ENCODE measurements at regions not wholly inside any gene's neighbourhood (a gene's known extent, or its start where the extent isn't known, plus 50 kb on each side); places are given as distances from the start of the nearest gene placed in this dataset.

- Histone ChIP-seq H3K9me3 (ENCODE audit: control insufficient read depth, insufficient read depth, low read length) (no peaks in the 10 kb centered on the region), H3F3A (ENCODE audit: control insufficient read depth, insufficient read depth) (no peaks in the 10 kb centered on the region), H3K27me3 (ENCODE audit: control insufficient read depth, low read length) (peaks cover 11% of the 10 kb centered on the region), H3K27ac (ENCODE audit: low read depth, low read length) (no peak overlapping the region), H3K36me3 (ENCODE audit: control insufficient read depth, low read length) (no peaks in the 10 kb centered on the region), H3K4me3 (ENCODE audit: low read length) (no peak overlapping the region), H3K4me1 (ENCODE audit: control insufficient read depth, low read length) (no peaks in the 10 kb centered on the region), H3K9me2 (replicated peaks; ENCODE audit: control insufficient read depth, low read length) (no peaks in the 10 kb centered on the region), H3K79me2 (ENCODE audit: control insufficient read depth, low read length) (no peaks in the 10 kb centered on the region), H3K4me2 (ENCODE audit: low read length) (no peak overlapping the region), H4K20me1 (ENCODE audit: control insufficient read depth, insufficient read depth, low read depth, low read length) (no peaks in the 10 kb centered on the region)
- no peak for TF ChIP-seq EZH2phosphoT487 (IDR thresholded peaks at IDR 0.05; ENCODE audit: borderline replicate concordance, low read length)
- TF ChIP-seq CTCF (IDR thresholded peaks at IDR 0.05; ENCODE audit: low read depth, low read length, poor library complexity, severe bottlenecking), result no peak
Measured at GRCh38 chr11:129260750-129261149, 68.6 kb upstream of the ARHGAP32 start.

GRCh38 chr11:129259931-129260348 lies 67.8 kb upstream of the ARHGAP32 start:
- H3F3A ChIP-seq (ENCODE audit: control insufficient read depth, insufficient read depth), result no peaks in the 10 kb centered on the region
- TF ChIP-seq CTCF (IDR thresholded peaks at IDR 0.05; ENCODE audit: low read depth, low read length, poor library complexity, severe bottlenecking), result no peak
- no peak for TF ChIP-seq EZH2phosphoT487 (IDR thresholded peaks at IDR 0.05; ENCODE audit: borderline replicate concordance, low read length)
- H3K4me2 ChIP-seq (ENCODE audit: low read length), result no peak overlapping the region
- H3K9me2 ChIP-seq (replicated peaks; ENCODE audit: control insufficient read depth, low read length), result no peaks in the 10 kb centered on the region
- no peaks in the 10 kb centered on the region for H4K20me1 ChIP-seq (ENCODE audit: control insufficient read depth, insufficient read depth, low read depth, low read length)
- H3K4me1 ChIP-seq (ENCODE audit: control insufficient read depth, low read length), result no peaks in the 10 kb centered on the region
- no peaks in the 10 kb centered on the region for H3K9me3 ChIP-seq (ENCODE audit: control insufficient read depth, insufficient read depth, low read length)
- H3K79me2 ChIP-seq (ENCODE audit: control insufficient read depth, low read length), result no peaks in the 10 kb centered on the region
- no peak overlapping the region for H3K27ac ChIP-seq (ENCODE audit: low read depth, low read length)
- no peak overlapping the region for H3K4me3 ChIP-seq (ENCODE audit: low read length)
- H3K27me3 ChIP-seq (ENCODE audit: control insufficient read depth, low read length), result peaks cover 8% of the 10 kb centered on the region
- H3K36me3 ChIP-seq (ENCODE audit: control insufficient read depth, low read length), result no peaks in the 10 kb centered on the region

- Histone ChIP-seq H3K79me2 (ENCODE audit: control insufficient read depth, low read length) (no peaks in the 10 kb centered on the region), H3K4me2 (ENCODE audit: low read length) (no peak overlapping the region), H3K27me3 (ENCODE audit: control insufficient read depth, low read length) (peaks cover 8% of the 10 kb centered on the region), H4K20me1 (ENCODE audit: control insufficient read depth, insufficient read depth, low read depth, low read length) (no peaks in the 10 kb centered on the region), H3K27ac (ENCODE audit: low read depth, low read length) (no peak overlapping the region), H3K4me3 (ENCODE audit: low read length) (no peak overlapping the region), H3K9me2 (replicated peaks; ENCODE audit: control insufficient read depth, low read length) (no peaks in the 10 kb centered on the region), H3K36me3 (ENCODE audit: control insufficient read depth, low read length) (no peaks in the 10 kb centered on the region), H3F3A (ENCODE audit: control insufficient read depth, insufficient read depth) (no peaks in the 10 kb centered on the region), H3K4me1 (ENCODE audit: control insufficient read depth, low read length) (no peaks in the 10 kb centered on the region), H3K9me3 (ENCODE audit: control insufficient read depth, insufficient read depth, low read length) (no peaks in the 10 kb centered on the region)
- no peak for TF ChIP-seq CTCF (IDR thresholded peaks at IDR 0.05; ENCODE audit: low read depth, low read length, poor library complexity, severe bottlenecking)
- TF ChIP-seq EZH2phosphoT487 (IDR thresholded peaks at IDR 0.05; ENCODE audit: borderline replicate concordance, low read length), result no peak
Measured at GRCh38 chr11:129258205-129258604, 66.1 kb upstream of the ARHGAP32 start.

- no peaks in the 10 kb centered on the region for H3F3A ChIP-seq (ENCODE audit: control insufficient read depth, insufficient read depth)
- H3K9me2 ChIP-seq (replicated peaks; ENCODE audit: control insufficient read depth, low read length), result no peaks in the 10 kb centered on the region
- peaks cover 12% of the 10 kb centered on the region for H3K27me3 ChIP-seq (ENCODE audit: control insufficient read depth, low read length)
- no peaks in the 10 kb centered on the region for H4K20me1 ChIP-seq (ENCODE audit: control insufficient read depth, insufficient read depth, low read depth, low read length)
- no peaks in the 10 kb centered on the region for H3K9me3 ChIP-seq (ENCODE audit: control insufficient read depth, insufficient read depth, low read length)
- H3K79me2 ChIP-seq (ENCODE audit: control insufficient read depth, low read length), result no peaks in the 10 kb centered on the region
- TF ChIP-seq CTCF (IDR thresholded peaks at IDR 0.05; ENCODE audit: low read depth, low read length, poor library complexity, severe bottlenecking) (no peak), EZH2phosphoT487 (IDR thresholded peaks at IDR 0.05; ENCODE audit: borderline replicate concordance, low read length) (no peak)
- H3K4me2 ChIP-seq (ENCODE audit: low read length), result no peak overlapping the region
- no peaks in the 10 kb centered on the region for H3K36me3 ChIP-seq (ENCODE audit: control insufficient read depth, low read length)
- no peak overlapping the region for H3K4me3 ChIP-seq (ENCODE audit: low read length)
- no peaks in the 10 kb centered on the region for H3K4me1 ChIP-seq (ENCODE audit: control insufficient read depth, low read length)
- H3K27ac ChIP-seq (ENCODE audit: low read depth, low read length), result no peak overlapping the region
Measured at GRCh38 chr11:129257512-129257911, 65.4 kb upstream of the ARHGAP32 start.
